GM18858 (cell line): ENCODE measurements at regions not wholly inside any gene's neighbourhood (a gene's known extent, or its start where the extent isn't known, plus 50 kb on each side); places are given as distances from the start of the nearest gene placed in this dataset.
"Not testable (repeated sequence)": the region's sequence is repeated elsewhere in the genome, so short reads cannot be mapped to it uniquely, and the experiment has no call there.

Source experiments
- ATAC-seq: cut with Tn5 transposase; IDR thresholded peaks from one replicate; pipeline ENCODE4 v1.9.1; 2021; ENCODE audit not compliant: unreplicated experiment

DNA sequence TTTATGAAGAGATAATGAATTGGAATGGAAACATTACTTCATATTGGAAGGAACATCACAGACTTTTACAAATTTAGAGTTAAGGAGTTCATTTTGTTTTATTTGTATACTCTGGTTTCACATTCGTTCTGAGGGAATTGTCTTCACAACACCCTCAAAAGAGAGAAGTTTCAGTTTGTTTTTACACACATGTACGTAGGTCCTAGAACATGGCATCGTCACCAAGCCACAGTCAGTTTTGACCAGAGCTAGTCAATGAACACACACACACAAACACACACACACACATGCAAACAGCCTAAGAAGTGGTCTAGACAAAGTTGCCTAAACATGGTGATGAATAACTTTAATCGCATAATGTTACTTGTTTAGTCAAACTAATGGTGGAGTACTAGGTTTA lies 427.9 kb upstream of the BCHE start:
- ATAC-seq: no peak

DNA sequence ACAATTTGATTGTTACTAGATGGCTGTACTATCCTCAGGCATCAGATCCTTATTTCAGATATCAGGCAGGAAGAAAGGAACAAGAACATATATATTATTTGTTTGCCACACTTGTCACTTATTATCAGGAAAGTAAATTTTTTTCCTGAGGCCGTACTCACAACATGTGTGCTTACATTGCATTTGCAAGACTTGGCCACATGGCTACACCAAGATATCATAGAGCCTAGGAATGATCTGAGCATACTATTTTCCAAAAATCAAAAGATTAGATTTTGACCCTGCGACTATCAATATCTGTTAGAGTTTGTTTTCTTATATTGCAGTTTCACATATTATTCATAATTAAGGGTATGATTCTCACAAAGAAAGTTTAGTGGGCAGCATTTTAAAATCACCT lies 426.2 kb upstream of the BCHE start:
- no peak for ATAC-seq

DNA sequence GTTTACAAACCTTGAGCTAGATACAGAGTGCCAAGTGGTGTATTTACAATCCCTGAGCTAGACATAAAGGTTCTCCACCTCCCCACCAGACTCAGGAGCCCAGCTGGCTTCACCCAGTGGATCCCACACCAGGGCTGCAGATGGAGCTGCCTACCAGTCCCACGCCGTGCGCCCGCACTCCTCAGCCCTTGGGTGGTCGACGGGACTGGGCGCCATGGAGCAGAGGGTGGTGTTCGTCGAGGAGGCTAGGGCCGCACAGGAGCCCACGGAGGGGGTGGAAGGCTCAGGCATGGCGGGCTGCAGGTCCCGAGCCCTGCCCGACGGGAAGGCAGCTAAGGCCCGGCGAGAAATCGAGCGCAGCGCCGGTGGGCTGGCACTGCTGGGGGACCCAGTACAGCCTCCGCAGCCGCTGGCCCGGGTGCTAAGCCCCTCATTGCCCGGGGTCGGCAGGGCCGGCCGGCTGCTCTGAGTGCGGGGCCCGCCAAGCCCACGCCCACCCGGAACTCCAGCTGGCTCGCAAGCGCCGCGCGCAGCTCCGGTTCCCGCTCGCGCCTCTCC lies 421.1 kb upstream of the BCHE start:
- not testable (repeated sequence) for ATAC-seq

DNA sequence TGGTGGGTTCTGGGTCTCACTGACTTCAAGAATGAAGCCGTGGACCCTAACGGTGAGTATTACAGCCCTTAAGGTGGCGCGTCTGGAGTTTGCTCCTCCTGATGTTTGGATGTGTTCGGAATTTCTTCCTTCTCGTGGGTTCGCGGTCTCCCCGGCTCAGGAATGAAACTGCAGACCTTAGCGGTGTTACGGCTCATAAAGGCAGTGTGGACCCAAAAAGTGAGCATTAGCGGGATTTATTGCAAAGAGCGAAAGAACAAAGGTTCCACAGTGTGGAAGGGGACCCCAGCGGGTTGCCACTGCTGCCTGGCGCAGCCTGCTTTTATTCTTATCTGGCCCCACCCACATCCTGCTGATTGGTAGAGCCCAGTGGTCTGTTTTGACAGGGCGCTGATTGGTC lies 420.5 kb upstream of the BCHE start:
- ATAC-seq: no peak

DNA sequence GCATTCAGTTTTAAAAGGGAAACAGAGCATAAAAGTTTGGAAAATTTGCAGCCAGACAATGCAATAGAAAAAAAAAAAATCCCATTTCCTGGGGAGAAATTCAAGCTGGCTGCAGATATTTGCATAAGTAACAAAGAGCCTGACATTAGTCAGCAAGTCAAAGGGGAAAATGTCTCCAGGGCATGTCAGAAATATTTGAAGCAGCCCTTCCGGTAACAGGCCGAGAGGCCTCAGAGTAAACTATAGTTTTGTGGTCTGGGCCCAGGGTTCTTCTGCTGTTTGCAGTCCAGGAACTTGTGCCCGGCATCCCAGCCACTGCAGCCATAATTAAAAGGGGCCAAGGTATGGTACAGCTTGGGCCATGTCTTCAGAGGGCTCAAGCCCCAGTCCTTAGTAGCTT lies 411.6 kb upstream of the BCHE start:
- ATAC-seq: no peak

DNA sequence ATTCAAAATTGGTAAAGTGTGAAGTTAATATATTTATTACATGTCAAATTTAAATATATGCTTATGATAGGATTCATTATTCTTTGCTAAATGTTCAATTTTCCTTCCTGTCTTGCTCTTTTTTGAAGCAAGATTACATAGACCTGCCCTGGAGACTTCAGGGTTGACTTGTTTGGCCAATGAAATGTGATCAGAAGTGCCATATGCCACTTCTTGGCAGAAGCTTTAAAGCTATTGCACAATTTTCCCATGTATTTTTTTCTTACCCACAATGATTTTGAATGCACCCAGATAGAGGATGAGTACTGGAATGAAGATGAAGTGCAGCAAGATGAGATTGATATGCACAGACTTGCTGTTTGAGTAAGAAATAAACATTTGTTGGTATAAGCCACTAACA lies 406.3 kb upstream of the BCHE start:
- ATAC-seq: no peak

DNA sequence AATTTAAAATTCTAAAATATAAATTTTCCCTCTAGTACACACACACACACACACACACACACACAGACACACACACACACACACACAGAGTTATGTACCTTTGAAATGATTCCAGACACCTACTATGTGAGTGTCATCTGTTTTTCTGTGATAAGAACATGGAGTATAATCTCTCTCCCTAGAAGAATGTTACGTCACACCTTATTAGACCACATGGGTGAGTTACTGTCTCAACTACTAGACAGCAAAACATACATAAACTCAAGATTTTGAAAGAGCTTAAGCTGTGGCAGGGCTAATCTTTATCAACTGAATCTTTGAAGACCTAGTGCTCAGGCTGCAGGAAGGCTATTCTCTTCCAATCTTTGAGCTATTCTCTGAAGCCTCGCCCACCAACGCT lies 385.9 kb upstream of the BCHE start:
- no peak for ATAC-seq

DNA sequence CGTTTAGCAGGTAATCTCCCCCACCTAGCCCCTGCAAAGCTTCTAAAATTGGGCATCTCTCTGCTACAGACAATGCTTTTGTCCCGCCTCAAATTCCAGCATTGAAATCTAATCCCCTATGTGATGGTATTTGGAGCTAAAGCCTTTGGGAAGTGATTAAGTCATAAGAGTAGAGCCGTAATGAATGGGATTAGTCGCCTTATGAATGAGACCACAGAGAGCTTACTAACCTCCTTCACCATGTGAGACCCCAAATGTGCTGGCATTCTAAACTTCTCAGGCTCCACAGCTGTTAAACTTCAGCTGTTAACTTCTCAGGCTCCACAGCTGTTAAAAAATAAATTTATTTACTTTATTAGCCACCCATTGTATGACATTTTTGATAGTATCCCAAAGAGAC lies 374.2 kb upstream of the BCHE start:
- ATAC-seq: no peak

DNA sequence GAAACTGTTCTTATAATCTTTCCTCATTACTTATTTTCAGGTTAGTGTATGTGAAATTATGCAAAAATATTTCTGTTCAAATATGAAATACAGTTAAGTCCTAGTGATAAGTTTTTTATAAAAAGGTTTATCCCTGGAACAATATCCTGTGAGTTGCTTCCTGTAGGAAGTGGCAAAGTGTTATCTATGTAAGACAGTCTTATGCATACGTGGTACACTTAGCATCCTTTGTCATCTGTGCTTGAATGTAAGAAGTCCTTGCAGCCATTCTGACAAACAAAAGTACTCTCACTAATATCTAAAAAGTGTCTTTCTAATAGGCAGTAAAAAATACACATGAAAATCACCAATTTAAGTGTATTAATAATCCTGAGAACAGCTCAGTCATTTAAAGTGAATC lies 372.5 kb upstream of the BCHE start:
- no peak for ATAC-seq

DNA sequence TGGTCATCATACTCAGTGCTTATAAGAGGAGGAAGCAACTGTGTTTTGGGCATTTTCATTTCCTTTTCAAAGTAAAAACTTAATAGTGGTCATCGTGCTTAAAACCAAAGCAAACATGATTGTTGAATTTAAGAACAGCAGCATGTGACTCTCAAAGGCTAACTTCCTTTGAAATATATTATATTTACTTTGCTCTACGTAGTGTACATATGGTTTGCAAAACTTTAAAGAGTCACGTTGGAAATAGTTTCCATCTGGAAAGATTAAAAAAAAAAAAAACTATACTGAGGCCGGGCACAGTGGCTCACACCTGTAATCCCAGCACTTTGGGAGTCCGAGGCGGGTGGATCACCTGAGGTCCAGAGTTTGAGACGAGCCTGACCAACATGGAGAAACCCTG lies 367.9 kb upstream of the BCHE start:
- no peak for ATAC-seq

DNA sequence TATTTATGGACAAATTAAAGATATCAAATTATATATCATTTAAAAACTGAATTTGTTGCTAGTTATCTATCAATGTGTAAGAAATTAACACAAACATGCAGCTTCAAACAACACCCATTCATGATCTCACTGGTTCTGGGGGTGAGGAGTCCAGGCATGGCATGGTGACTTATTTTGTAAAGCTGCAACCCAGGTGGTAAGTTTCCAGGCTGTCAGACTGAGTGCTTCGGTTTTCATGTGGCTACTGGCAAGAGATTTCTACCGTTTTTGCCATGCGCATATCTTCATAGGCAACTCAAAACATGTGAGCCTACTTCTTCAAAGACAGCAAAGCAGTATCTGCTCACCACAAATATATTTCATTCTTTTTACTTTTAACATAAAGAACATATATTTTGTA lies 364.3 kb upstream of the BCHE start:
- no peak for ATAC-seq

DNA sequence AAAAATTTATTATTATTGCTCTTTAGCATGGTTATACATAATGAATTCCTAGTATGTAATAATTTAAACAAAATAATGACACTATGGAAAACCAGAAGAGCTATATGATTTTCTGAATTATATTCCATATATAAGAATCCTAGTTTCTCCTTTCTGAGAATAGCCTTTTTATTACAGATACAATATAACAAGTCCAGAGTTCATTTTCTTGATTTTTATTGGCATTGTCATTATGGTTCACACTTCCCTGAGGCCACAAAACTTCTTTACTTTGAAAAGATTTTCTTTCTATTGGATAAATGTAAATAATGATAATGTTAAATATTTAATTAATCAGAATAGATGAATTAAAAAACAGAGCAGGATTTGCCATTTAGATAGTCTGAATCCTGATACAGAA lies 362.3 kb upstream of the BCHE start:
- no peak for ATAC-seq

DNA sequence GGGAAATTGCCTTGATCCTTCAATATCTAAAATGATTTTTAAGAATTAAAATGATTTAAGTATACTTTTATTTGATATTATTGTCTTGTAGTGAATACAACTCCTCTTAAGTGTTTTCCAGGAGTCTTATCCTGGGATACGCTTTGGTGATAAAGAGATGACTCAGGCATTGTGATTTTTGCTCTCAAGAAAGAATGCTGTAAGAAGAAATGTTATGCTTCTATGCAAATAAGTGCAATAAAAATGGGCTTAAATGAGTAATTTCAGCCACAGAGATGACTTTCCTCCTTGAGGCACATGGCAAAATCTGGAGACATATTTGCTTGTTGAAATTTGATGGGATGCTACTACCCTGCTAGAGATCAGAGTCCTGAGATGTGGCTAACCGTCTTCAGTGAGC lies 358.6 kb upstream of the BCHE start:
- no peak for ATAC-seq

DNA sequence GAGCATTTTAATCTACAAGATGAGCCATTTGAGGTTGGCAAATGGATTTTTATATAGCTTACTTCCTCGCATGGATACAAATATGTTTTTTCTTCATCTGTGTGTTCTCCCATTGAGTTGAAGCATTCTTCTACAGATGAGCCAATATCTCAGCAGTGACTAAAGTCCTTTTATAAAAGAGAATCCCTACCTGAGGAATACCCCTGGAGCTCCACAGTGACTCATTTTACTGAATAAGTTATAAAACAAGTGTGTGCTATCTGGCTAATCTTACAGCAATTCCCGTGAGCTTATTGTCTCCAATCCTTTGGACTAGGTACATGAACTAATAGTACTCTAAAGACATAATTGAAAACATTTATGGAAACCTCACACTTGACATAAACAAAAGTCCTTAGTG lies 354.2 kb upstream of the BCHE start:
- ATAC-seq: no peak

DNA sequence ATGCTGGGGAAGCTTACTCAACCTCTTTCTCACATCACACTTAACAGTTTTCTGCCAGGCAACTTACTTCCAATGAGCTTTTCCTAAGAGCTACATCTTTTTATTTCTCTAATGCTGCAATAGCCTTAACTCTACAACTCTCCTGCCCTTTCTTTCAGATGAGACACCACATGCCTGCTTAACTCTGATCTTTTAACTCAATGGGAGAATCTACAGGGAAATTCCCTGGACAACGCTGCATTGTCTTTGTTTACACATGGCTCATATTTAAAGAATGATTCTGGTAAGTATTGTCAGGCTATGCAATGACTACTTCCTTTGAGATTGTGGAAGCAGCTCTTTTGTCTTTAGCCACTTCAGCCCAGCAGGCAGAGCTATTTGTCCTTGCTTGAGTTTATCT lies 353.1 kb upstream of the BCHE start:
- ATAC-seq: no peak

DNA sequence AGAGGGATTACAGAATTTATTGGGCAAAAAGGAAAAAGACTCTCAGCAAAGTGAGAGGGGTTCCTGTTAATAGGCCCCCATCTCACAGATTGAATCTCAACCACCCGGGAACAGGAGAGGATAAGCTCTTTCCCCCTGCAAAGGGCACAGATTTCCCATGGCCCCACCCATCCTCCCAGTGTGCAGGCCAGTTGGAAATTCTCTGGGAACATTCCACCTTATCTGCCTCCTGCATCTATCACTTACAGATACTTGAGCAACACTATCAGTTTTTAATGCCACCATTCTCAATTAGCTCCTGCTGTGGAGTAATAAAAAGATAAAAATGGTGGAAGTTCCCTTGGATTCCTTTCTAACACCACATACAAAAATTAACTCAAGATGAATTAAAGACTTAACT lies 350.0 kb upstream of the BCHE start:
- no peak for ATAC-seq

DNA sequence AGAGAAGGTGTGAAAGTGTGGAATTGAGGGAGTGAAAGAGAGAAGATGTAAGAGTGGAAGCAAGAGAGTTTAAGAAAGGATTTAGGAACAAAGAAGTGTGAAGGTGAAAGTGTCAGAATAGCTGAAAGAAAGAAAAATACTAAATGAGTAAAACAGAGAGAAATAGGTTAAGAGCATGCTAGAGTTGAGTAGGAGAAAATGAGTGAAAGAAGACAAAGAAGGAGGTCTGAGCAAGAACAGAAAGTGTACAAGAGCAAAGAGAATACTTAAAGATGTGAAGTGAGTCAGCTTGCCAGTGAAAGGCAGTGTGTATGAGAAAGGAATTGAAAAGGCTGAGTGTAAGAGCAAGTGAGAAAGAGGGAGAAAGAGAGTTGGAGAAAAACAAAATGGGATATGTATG lies 348.8 kb upstream of the BCHE start:
- ATAC-seq: no peak

DNA sequence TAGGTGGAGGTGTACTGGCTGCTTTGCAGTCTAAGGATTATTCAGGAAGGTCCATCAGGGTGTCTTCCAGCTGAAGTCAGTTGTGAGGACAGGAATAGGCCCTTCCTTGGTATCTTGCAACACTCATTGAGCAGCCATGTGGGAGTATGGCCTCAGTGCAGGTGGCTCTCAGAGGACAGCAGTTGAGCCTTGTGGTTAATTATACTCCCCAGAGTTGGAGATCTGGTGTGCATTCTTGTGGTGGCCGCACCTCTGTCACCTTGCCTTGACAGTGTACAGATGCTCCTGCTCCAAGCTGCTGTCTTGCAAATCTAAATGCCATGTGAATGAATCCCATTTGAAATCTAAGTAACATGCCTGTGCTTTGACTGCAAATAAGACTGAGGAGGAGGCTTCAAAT lies 339.9 kb upstream of the BCHE start:
- ATAC-seq: no peak

DNA sequence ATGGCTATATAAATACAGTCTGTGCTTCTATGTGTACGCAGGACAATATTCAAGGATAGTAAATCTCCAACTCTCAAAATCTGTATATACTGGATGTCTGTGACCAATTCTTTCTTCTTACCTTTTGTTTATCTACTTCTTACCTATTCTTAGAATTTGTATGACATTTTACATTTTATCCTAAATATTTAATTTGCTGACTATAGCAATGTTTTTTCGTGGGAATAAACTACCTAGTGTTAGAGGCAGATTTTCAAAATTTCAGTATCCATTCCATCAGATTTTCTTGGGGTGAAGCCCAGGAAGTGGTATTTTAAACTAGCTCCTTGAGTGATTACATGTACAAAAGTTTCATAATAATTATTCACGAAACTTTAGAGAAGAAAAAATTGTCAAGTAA lies 334.5 kb upstream of the BCHE start:
- ATAC-seq: no peak

DNA sequence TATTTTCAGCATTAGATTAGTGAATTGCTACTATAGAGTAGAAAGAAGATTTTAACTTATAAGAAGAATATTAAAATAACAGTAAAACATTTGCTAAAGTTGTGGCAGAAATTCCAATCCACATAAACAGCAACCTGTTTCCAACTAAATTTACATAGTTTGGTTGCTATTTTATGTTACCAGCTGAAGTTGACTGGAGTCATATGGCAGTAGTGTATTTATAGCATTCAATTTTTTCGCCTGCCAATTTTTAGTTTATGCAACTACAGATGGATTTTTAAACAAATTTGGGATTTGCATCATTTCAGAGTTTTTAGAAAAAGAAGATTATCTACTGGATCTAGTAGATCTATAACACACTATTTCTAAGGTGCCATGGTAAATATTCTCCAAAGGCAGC lies 332.5 kb upstream of the BCHE start:
- no peak for ATAC-seq

DNA sequence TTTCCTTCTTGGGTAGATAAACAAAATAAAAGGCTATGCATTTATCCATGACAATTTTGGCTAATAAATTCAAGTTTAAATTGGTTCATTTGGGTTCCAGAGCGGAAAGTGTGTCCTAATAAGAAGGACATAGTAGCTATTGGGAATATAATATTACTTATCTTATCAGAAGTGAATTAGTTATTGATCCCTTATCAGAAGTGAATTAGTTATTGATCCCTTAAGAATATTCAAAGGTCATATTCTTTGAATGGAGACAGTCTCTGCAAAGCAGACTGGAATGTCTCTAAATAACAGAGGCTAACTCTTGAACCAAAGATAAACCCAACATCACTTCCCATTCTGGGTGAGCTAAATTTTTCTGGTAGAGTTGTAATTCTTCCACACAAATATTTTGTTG lies 290.7 kb upstream of the BCHE start:
- no peak for ATAC-seq

DNA sequence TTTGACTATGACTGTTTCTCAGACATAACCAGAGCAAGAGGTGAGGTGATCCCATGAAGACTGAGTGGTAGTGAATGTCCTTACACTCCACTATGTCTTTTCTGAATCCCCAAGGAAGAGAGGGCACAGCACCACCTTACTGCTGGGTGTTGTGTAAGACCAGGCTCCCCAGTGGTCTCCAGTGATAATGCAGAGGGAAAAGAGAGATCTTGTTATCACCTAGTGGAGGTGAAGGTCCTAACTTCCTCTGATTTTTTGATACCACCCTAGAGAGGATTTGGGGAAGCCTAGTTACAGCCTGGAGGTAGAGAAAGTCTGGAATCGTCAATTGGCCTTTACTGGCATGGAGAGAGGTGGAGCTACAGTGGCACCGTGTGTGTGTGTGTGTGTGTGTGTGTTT lies 288.0 kb upstream of the BCHE start:
- ATAC-seq: no peak

DNA sequence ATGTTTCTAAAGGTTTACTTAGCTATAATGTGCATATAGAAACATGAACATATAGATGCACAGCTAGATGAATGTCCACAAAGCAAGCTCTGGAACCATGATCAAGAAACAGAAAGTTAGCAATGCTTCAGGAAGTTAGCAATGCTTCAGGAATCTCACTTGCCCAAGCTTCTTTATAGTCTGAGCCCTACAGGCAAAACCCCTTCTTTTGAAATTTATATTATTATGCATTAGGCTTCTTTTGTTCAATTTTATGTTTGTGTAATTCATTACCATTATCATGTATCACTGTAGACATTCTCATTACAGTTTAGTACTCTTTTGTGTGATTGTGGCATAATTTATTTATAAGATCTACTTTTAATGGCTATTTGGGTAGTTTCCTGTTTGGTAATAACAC lies 286.4 kb upstream of the BCHE start:
- ATAC-seq: no peak

DNA sequence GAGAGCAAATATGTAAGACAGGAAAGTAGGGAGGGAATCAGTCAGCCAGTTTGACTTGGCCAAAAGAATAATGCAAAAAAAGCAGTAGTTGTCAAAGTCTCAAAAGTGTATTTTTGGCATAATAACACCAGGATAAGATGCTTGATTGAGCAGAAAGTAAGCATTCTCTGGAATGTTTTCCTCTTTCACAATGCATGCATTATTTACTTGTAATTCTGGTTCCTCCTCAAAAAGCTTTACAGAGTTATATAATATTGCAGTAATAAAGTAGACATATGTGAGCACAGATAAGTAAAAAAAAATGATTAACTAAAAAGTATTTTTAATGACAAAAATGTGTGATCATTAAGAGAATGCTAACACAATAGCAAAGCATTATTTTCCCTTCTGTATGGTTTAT lies 285.9 kb upstream of the BCHE start:
- no peak for ATAC-seq
